CD14-positive monocyte (primary cell): ENCODE measurements at regions not wholly inside any gene's neighbourhood (a gene's known extent, or its start where the extent isn't known, plus 50 kb on each side); places are given as distances from the start of the nearest gene placed in this dataset.
A peak's percentile ranks its signal among the peaks of the same experiment; 100 is the strongest.

Source experiments
- DNase-seq, 3 donors: peaks; one replicate each; pipeline ENCODE4 v3.0.0-alpha.2; 2011 to 2022
- H2AFZ ChIP-seq: 2 replicates; pipeline ENCODE4 v1.6.0; 2012; ENCODE audit warnings: mild to moderate bottlenecking, low read depth, low read length, inconsistent platforms; ENCODE audit not compliant: insufficient read depth, poor library complexity, severe bottlenecking
- H3K27ac ChIP-seq, 2 donors: 1 replicate in 1 of 2; 2 replicates in 1 of 2; pipeline ENCODE4 v1.5.1; 2012 to 2013; ENCODE audit warnings: low read length in 2 of 2, control low read depth in 1 of 2, inconsistent platforms in 1 of 2, low read depth in 1 of 2, mild to moderate bottlenecking in 1 of 2
- H3K27me3 ChIP-seq, 2 donors: one replicate each; pipeline versions ENCODE4 v1.6.0 to v1.6.1; 2011 to 2013; ENCODE audit warnings: low read length in 2 of 2; ENCODE audit not compliant: control insufficient read depth in 2 of 2, insufficient read depth in 2 of 2
- H3K36me3 ChIP-seq, 2 donors: replicated peaks in 1 of 2; 1 replicate in 1 of 2; 2 replicates in 1 of 2; pipeline versions ENCODE4 v1.5.1 to v1.6.1; 2012 to 2013; ENCODE audit warnings: low read length in 2 of 2, control low read depth in 1 of 2, inconsistent platforms in 1 of 2, mild to moderate bottlenecking in 1 of 2; ENCODE audit not compliant: insufficient read depth in 2 of 2, control insufficient read depth in 1 of 2
- H3K4me1 ChIP-seq, 2 donors: 1 replicate in 1 of 2; 2 replicates in 1 of 2; pipeline versions ENCODE4 v1.5.1 to v1.6.1; 2012 to 2013; ENCODE audit warnings: low read length in 2 of 2, control low read depth in 1 of 2, inconsistent platforms in 1 of 2, mild to moderate bottlenecking in 1 of 2, moderate library complexity in 1 of 2; ENCODE audit not compliant: insufficient read depth in 2 of 2, control insufficient read depth in 1 of 2
- H3K4me2 ChIP-seq: replicated peaks from 2 replicates; pipeline ENCODE3; 2012; ENCODE audit warnings: low read length, moderate library complexity, mild to moderate bottlenecking; ENCODE audit not compliant: poor library complexity, severe bottlenecking; ENCODE audit errors: extremely low read depth
- H3K4me3 ChIP-seq, 3 experiments: fragments of 200-600 bp in 1 of 3; sonication (generic) in 1 of 3; replicated peaks in 1 of 3; 1 replicate in 2 of 3; 2 replicates in 1 of 3; pipeline ENCODE4 v1.5.1; 2011 to 2013; ENCODE audit warnings: low read length in 3 of 3, mild to moderate bottlenecking in 3 of 3, control low read depth in 2 of 3, low read depth in 2 of 3, inconsistent platforms in 1 of 3, moderate library complexity in 1 of 3
- H3K79me2 ChIP-seq: 2 replicates; pipeline ENCODE4 v1.6.0; 2012; ENCODE audit warnings: mild to moderate bottlenecking, control low read depth, inconsistent platforms, low read length, moderate library complexity; ENCODE audit not compliant: insufficient read depth
- H3K9ac ChIP-seq: 2 replicates; pipeline ENCODE4 v1.6.0; 2017; ENCODE audit warnings: low read length, mild to moderate bottlenecking; ENCODE audit not compliant: insufficient read depth, poor library complexity, severe bottlenecking
- H3K9me3 ChIP-seq, 2 donors: replicated peaks in 1 of 2; 1 replicate in 1 of 2; 2 replicates in 1 of 2; pipeline versions ENCODE4 v1.5.1 to v1.6.1; 2012 to 2013; ENCODE audit warnings: low read length in 2 of 2, control low read depth in 1 of 2; ENCODE audit not compliant: control insufficient read depth in 1 of 2, insufficient read depth in 1 of 2
- H4K20me1 ChIP-seq: 2 replicates; pipeline ENCODE4 v1.6.0; 2012; ENCODE audit warnings: mild to moderate bottlenecking, low read length, control low read depth, moderate library complexity; ENCODE audit not compliant: insufficient read depth
- H3K27ac Mint-ChIP-seq, 7 donors: one replicate each; pipeline ENCODE4 v1.8.0; 2020; ENCODE audit warnings: mild to moderate bottlenecking in 7 of 7, mixed read lengths in 7 of 7, moderate library complexity in 6 of 7, inconsistent platforms in 2 of 7
- H3K27me3 Mint-ChIP-seq, 3 donors: one replicate each; pipeline ENCODE4 v1.8.0; 2021 to 2022; ENCODE audit warnings: low read depth in 3 of 3, mild to moderate bottlenecking in 3 of 3, mixed read lengths in 3 of 3, moderate library complexity in 3 of 3, inconsistent platforms in 1 of 3
- H3K36me3 Mint-ChIP-seq, 2 donors: one replicate each; pipeline ENCODE4 v1.8.0; 2020; ENCODE audit warnings: mixed read lengths in 2 of 2, inconsistent platforms in 1 of 2, mild to moderate bottlenecking in 1 of 2
- H3K4me1 Mint-ChIP-seq: one replicate; pipeline ENCODE4 v1.8.0; 2020; ENCODE audit warnings: mild to moderate bottlenecking, mixed read lengths
- H3K4me3 Mint-ChIP-seq, 2 donors: one replicate each; pipeline ENCODE4 v1.8.0; 2020; ENCODE audit warnings: mild to moderate bottlenecking in 2 of 2, mixed read lengths in 2 of 2, moderate library complexity in 1 of 2
- H3K9me3 Mint-ChIP-seq, 7 donors: one replicate each; pipeline ENCODE4 v1.8.0; 2020 to 2022; ENCODE audit warnings: mixed read lengths in 7 of 7, mild to moderate bottlenecking in 6 of 7, moderate library complexity in 6 of 7, inconsistent platforms in 2 of 7
- WGBS: methylation state at CpG from one replicate; pipeline ENCODE4 v1.1.5; 2013; ENCODE audit warnings: missing lambda C conversion rate; ENCODE audit not compliant: insufficient coverage; 5-methylcytosine and 5-hydroxymethylcytosine counted together
- intact Hi-C, 2 donors: fragments of 100-400 bp; cut with micrococcal nuclease; formaldehyde crosslinking; loops; one replicate each; pipeline versions ENCODE4 v1.15.0 to v1.15.1; 2023
- TF ChIP-seq, protein P1 (sequence below): fragments of 200-600 bp; IDR thresholded peaks from one replicate; pipeline ENCODE4 v1.8.0; 2022; ENCODE audit warnings: antibody characterized with exemption, mild to moderate bottlenecking

DNA sequence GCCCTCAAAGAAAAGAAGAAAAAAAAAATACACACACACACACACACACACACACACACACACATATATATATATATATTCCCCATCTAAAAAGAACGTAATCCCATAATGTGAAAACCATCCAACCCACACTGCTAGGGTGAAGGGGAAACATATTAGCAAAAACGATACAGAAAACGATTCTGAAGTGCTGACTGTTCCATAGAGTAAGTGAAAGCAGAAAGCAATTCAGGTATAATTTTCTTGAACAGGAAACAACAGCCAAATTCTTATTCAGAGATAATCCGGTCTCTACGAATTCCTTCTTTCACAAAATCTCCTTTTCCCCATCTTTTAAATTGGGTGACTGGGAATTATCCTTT, 393.5 kb downstream of the NOVA1 start:
- H3K4me3 ChIP-seq = no peak overlapping the region
- Mint-ChIP-seq H3K36me3 (no peaks in the 10 kb centered on the region), H3K9me3 (peaks cover 0 to 8% (median 2%) of the 10 kb centered on the region in 7 donors), H3K4me1 (peaks cover 3% of the 10 kb centered on the region), H3K27me3 (peaks cover 37 to 58% (median 55%) of the 10 kb centered on the region in 3 donors), H3K4me3 (peak overlapping the region in 1 of 2 donors; percentile 69), H3K27ac (no peak overlapping the region)
- TF ChIP-seq, protein P1, sequence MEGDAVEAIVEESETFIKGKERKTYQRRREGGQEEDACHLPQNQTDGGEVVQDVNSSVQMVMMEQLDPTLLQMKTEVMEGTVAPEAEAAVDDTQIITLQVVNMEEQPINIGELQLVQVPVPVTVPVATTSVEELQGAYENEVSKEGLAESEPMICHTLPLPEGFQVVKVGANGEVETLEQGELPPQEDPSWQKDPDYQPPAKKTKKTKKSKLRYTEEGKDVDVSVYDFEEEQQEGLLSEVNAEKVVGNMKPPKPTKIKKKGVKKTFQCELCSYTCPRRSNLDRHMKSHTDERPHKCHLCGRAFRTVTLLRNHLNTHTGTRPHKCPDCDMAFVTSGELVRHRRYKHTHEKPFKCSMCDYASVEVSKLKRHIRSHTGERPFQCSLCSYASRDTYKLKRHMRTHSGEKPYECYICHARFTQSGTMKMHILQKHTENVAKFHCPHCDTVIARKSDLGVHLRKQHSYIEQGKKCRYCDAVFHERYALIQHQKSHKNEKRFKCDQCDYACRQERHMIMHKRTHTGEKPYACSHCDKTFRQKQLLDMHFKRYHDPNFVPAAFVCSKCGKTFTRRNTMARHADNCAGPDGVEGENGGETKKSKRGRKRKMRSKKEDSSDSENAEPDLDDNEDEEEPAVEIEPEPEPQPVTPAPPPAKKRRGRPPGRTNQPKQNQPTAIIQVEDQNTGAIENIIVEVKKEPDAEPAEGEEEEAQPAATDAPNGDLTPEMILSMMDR = no peak
- H3K9me3 ChIP-seq = peaks cover 0 to 16% of the 10 kb centered on the region in 2 donors
- H3K27ac ChIP-seq = no peak overlapping the region
- no peak overlapping the region for H3K9ac ChIP-seq
- no peaks in the 10 kb centered on the region for H3K79me2 ChIP-seq
- H3K27me3 ChIP-seq = peaks cover 32 to 52% of the 10 kb centered on the region in 2 donors
- no peaks in the 10 kb centered on the region for H4K20me1 ChIP-seq
- no peak overlapping the region for H2AFZ ChIP-seq
- intact Hi-C loops = no loop called here
- DNase-seq = no peak
- no peaks in the 10 kb centered on the region for H3K4me1 ChIP-seq
- H3K4me2 ChIP-seq = no peak overlapping the region
- no CpG with 5 or more reads among the region's 5 CpGs for WGBS
- no peaks in the 10 kb centered on the region for H3K36me3 ChIP-seq

DNA sequence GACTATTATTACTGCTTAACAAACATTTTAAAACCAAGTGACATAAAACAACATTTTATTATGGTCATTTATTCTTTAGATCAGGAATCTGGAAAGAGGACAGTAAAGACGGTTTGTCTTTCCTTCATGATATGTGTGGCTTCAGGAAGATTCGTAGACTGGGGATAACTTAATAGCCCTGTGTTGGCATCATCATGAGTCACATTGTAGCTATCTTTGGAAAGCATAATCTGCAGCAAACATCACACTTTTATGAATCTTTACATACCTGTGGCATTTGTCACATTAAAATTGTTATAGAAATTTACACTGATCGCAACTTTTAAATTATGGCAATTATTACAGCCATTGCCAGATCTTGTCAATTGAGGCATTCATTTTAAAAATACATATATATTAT, 397.1 kb downstream of the NOVA1 start:
- intact Hi-C loops = no loop called here
- DNase-seq = no peak
- TF ChIP-seq, protein P1 = no peak
- WGBS = no CpG with 5 or more reads among the region's 3 CpGs
- peaks cover 0 to 10% (median 6%) of the 10 kb centered on the region in 7 donors for H3K9me3 Mint-ChIP-seq
- peaks cover 43 to 47% (median 44%) of the 10 kb centered on the region in 3 donors for H3K27me3 Mint-ChIP-seq
- Histone ChIP-seq H4K20me1 (no peaks in the 10 kb centered on the region), H3K9me3 (peaks cover 0 to 16% of the 10 kb centered on the region in 2 donors), H3K27me3 (peaks cover 20 to 48% of the 10 kb centered on the region in 2 donors), H3K4me3 (no peak overlapping the region), H3K4me2 (no peak overlapping the region), H3K36me3 (no peaks in the 10 kb centered on the region), H3K9ac (no peak overlapping the region), H3K4me1 (no peaks in the 10 kb centered on the region), H2AFZ (no peak overlapping the region), H3K27ac (no peak overlapping the region), H3K79me2 (no peaks in the 10 kb centered on the region)
- peaks cover 3% of the 10 kb centered on the region for H3K4me1 Mint-ChIP-seq
- H3K4me3 Mint-ChIP-seq = no peak overlapping the region
- no peak overlapping the region for H3K27ac Mint-ChIP-seq
- H3K36me3 Mint-ChIP-seq = no peaks in the 10 kb centered on the region
